ENCODE measurements at regions not wholly inside any gene's neighbourhood (a gene's known extent, or its start where the extent isn't known, plus 50 kb on each side); places are given as distances from the start of the nearest gene placed in this dataset.

DNA sequence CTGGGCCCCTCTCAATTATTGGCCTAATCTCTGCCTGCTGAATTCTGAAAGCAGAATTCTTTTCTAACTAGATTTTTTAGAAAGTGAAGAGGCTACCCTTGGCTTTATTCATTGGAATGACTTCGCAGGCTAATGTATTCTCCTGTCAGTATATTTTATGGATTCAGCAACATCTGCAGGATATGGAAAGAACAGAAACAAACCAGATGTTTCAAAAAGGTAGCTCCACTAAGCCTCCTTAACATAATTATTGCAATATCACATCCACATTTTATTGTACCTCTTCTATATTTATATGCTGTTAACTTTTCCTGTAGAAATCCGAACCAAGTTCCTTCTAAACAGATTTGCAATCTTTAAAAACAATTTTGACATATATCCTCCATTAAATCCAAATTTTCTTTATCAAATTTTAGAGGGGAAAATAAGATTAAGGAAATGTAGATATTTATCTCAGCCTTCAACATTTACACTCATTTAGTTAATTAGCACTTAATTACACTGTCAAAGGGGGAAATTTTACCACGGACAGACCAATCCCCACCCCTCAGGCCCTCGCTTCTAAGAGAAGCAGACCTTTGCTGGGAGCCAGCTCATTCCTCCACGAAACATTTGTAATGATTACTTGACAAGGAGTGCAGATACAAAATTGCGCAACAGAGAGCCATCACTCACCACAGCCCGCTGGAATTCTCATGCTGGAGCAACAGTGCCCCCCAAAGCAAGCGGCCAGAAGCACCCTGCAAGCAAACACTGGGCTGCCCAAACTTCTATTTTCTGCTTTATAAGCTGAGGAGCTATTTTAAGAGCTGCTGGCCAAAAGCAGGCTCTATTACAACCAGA is 253.4 kb downstream of the ETAA1 start:
- Histone ChIP-seq H3K36me3 (ENCODE audit: control insufficient read depth in 2 of 2, insufficient read depth in 2 of 2, low read length in 2 of 2) (no peaks in the 10 kb centered on the region), H3K27ac (ENCODE audit: low read depth in 2 of 2, low read length in 2 of 2) (no peak overlapping the region), H3K4me3 (ENCODE audit: low read length in 2 of 2) (no peak overlapping the region), H3K9ac (ENCODE audit: low read depth in 1 of 2, low read length in 2 of 2) (no peak overlapping the region), H3K4me1 (ENCODE audit: control insufficient read depth in 2 of 2, insufficient read depth in 2 of 2, low read length in 2 of 2) (no peaks in the 10 kb centered on the region), H3K27me3 (ENCODE audit: control insufficient read depth in 2 of 2, insufficient read depth in 2 of 2, low read length in 2 of 2) (peaks cover 2 to 6% of the 10 kb centered on the region in 2 donors), H3K9me3 (ENCODE audit: control insufficient read depth in 2 of 2, low read length in 2 of 2) (peaks cover 3 to 6% of the 10 kb centered on the region in 2 donors)

DNA sequence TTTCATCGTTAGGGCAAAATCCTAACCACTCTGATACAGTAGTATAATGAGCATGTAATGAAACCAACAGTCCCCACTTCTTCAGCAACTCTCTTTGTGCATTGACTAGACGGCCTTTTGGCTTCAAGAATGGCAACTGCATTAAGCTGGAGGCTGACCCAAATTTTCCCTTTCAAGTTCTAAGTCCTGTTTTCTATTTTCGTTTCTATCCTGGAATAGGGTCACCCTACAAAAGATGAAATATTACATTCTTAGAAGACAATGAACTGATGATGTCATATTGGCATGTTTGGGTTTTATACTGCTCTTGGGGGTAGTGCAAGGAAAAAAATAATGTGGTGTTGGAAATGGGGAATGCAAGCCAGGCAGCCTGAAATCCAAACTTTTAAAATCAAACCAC is 254.4 kb downstream of the ETAA1 start:
- H3K9ac ChIP-seq (ENCODE audit: low read depth in 1 of 2, low read length in 2 of 2) = no peak overlapping the region
- no peak overlapping the region for H3K27ac ChIP-seq (ENCODE audit: low read depth in 2 of 2, low read length in 2 of 2)
- no peak overlapping the region for H3K4me3 ChIP-seq (ENCODE audit: low read length in 2 of 2)
- peaks cover 2 to 6% of the 10 kb centered on the region in 2 donors for H3K27me3 ChIP-seq (ENCODE audit: control insufficient read depth in 2 of 2, insufficient read depth in 2 of 2, low read length in 2 of 2)
- no peaks in the 10 kb centered on the region for H3K36me3 ChIP-seq (ENCODE audit: control insufficient read depth in 2 of 2, insufficient read depth in 2 of 2, low read length in 2 of 2)
- no peaks in the 10 kb centered on the region for H3K4me1 ChIP-seq (ENCODE audit: control insufficient read depth in 2 of 2, insufficient read depth in 2 of 2, low read length in 2 of 2)
- peaks cover 3 to 6% of the 10 kb centered on the region in 2 donors for H3K9me3 ChIP-seq (ENCODE audit: control insufficient read depth in 2 of 2, low read length in 2 of 2)

DNA sequence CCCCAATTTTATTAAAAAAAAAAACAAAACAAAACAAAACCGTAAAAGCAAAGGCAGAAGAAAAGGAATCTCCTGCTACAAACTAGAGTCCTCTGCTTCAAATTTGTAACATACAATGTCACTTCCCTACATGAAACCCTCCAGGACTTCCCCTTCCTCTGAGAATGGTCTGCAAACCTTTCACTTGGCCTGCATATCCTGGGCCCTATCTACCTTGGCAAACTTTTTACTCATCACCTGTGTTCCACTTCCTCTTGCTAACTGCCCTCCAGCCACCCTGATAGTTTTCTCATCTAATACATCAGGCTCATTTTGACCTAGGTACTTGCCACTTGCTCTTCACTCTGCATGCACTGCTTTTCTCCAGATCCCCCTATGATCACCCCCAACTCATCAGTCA is 255.5 kb downstream of the ETAA1 start:
- H3K36me3 ChIP-seq (ENCODE audit: control insufficient read depth in 2 of 2, insufficient read depth in 2 of 2, low read length in 2 of 2) = no peaks in the 10 kb centered on the region
- H3K4me1 ChIP-seq (ENCODE audit: control insufficient read depth in 2 of 2, insufficient read depth in 2 of 2, low read length in 2 of 2) = no peaks in the 10 kb centered on the region
- H3K27me3 ChIP-seq (ENCODE audit: control insufficient read depth in 2 of 2, insufficient read depth in 2 of 2, low read length in 2 of 2) = peaks cover 0 to 6% of the 10 kb centered on the region in 2 donors
- no peak overlapping the region for H3K4me3 ChIP-seq (ENCODE audit: low read length in 2 of 2)
- H3K9me3 ChIP-seq (ENCODE audit: control insufficient read depth in 2 of 2, low read length in 2 of 2) = no peaks in the 10 kb centered on the region
- H3K27ac ChIP-seq (ENCODE audit: low read depth in 2 of 2, low read length in 2 of 2) = no peak overlapping the region
- H3K9ac ChIP-seq (ENCODE audit: low read depth in 1 of 2, low read length in 2 of 2) = no peak overlapping the region

DNA sequence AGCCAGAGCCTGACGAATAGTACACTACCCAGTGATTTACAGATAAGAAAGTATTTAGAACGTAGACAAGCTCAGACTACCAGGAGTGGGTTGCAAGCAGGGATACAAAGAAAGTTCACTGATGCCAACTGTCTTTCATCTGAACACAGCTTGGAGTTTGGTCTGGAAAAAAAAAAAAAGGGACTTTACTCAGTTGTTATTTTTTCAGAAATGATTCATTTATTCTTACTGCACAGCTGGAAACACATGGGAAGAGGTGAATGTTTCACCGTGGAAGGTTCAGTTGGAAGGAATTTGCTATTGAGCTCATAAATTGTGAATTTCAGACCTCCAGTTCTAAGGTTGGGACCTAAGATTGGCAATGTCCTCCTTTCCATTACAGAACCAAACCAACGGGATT is 259.7 kb downstream of the ETAA1 start:
- Histone ChIP-seq H3K27me3 (ENCODE audit: control insufficient read depth in 2 of 2, insufficient read depth in 2 of 2, low read length in 2 of 2) (no peaks in the 10 kb centered on the region), H3K27ac (ENCODE audit: low read depth in 2 of 2, low read length in 2 of 2) (no peak overlapping the region)

GRCh38 chr2:67658820-67659219 is 261.7 kb downstream of the ETAA1 start:
- Histone ChIP-seq H3K27ac (ENCODE audit: low read depth in 2 of 2, low read length in 2 of 2) (no peak overlapping the region), H3K27me3 (ENCODE audit: control insufficient read depth in 2 of 2, insufficient read depth in 2 of 2, low read length in 2 of 2) (no peaks in the 10 kb centered on the region), H3K9ac (ENCODE audit: low read depth in 1 of 2, low read length in 2 of 2) (no peak overlapping the region), H3K4me3 (ENCODE audit: low read length in 2 of 2) (no peak overlapping the region), H3K9me3 (ENCODE audit: control insufficient read depth in 2 of 2, low read length in 2 of 2) (no peaks in the 10 kb centered on the region), H3K4me1 (ENCODE audit: control insufficient read depth in 2 of 2, insufficient read depth in 2 of 2, low read length in 2 of 2) (no peaks in the 10 kb centered on the region), H3K36me3 (ENCODE audit: control insufficient read depth in 2 of 2, insufficient read depth in 2 of 2, low read length in 2 of 2) (no peaks in the 10 kb centered on the region)

More for the DNA sequence above, 259.7 kb downstream of the ETAA1 start:
- H3K36me3 ChIP-seq (ENCODE audit: control insufficient read depth in 2 of 2, insufficient read depth in 2 of 2, low read length in 2 of 2) = no peaks in the 10 kb centered on the region
- H3K9me3 ChIP-seq (ENCODE audit: control insufficient read depth in 2 of 2, low read length in 2 of 2) = no peaks in the 10 kb centered on the region
- no peak overlapping the region for H3K4me3 ChIP-seq (ENCODE audit: low read length in 2 of 2)
- no peaks in the 10 kb centered on the region for H3K4me1 ChIP-seq (ENCODE audit: control insufficient read depth in 2 of 2, insufficient read depth in 2 of 2, low read length in 2 of 2)
- H3K9ac ChIP-seq (ENCODE audit: low read depth in 1 of 2, low read length in 2 of 2) = no peak overlapping the region

DNA sequence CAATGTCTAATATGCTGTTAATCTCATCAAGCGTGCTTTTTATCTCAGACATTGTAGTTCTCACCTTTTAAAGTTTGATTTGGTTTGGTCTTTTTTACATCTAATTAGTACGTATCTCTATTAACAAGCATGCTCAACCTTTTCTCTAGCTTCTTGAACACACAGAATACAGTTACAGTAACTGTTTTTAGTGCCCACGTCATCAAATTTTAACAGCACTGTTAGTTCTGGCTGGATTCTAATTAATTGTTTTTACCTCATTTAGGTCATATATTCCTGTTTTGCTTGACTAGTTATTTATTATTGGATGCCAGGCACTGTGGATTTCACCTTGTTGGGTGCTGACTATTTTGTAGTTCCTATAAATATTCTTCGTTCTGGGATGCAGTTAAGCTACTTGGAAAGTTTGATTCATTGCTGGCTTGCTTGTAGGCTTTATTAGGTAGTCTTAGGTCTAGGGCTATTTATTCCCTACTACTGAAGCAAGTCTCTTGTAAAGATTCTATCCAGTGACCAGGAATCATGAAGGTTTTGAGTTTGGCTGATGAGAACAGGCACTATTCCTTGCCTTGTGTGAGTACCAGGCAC is 263.0 kb downstream of the ETAA1 start:
- Histone ChIP-seq H3K27ac (ENCODE audit: low read depth in 2 of 2, low read length in 2 of 2) (no peak overlapping the region), H3K9ac (ENCODE audit: low read depth in 1 of 2, low read length in 2 of 2) (no peak overlapping the region), H3K27me3 (ENCODE audit: control insufficient read depth in 2 of 2, insufficient read depth in 2 of 2, low read length in 2 of 2) (no peaks in the 10 kb centered on the region), H3K36me3 (ENCODE audit: control insufficient read depth in 2 of 2, insufficient read depth in 2 of 2, low read length in 2 of 2) (no peaks in the 10 kb centered on the region), H3K4me1 (ENCODE audit: control insufficient read depth in 2 of 2, insufficient read depth in 2 of 2, low read length in 2 of 2) (no peaks in the 10 kb centered on the region), H3K9me3 (ENCODE audit: control insufficient read depth in 2 of 2, low read length in 2 of 2) (no peaks in the 10 kb centered on the region), H3K4me3 (ENCODE audit: low read length in 2 of 2) (no peak overlapping the region)

GRCh38 chr2:67660871-67661270 is 263.7 kb downstream of the ETAA1 start:
- Histone ChIP-seq H3K27ac (ENCODE audit: low read depth in 2 of 2, low read length in 2 of 2) (no peak overlapping the region), H3K4me1 (ENCODE audit: control insufficient read depth in 2 of 2, insufficient read depth in 2 of 2, low read length in 2 of 2) (no peaks in the 10 kb centered on the region), H3K4me3 (ENCODE audit: low read length in 2 of 2) (no peak overlapping the region), H3K27me3 (ENCODE audit: control insufficient read depth in 2 of 2, insufficient read depth in 2 of 2, low read length in 2 of 2) (no peaks in the 10 kb centered on the region), H3K9ac (ENCODE audit: low read depth in 1 of 2, low read length in 2 of 2) (no peak overlapping the region), H3K36me3 (ENCODE audit: control insufficient read depth in 2 of 2, insufficient read depth in 2 of 2, low read length in 2 of 2) (no peaks in the 10 kb centered on the region), H3K9me3 (ENCODE audit: control insufficient read depth in 2 of 2, low read length in 2 of 2) (no peaks in the 10 kb centered on the region)

GRCh38 chr2:67662222-67662621 is 265.1 kb downstream of the ETAA1 start:
- Histone ChIP-seq H3K9me3 (ENCODE audit: control insufficient read depth in 2 of 2, low read length in 2 of 2) (no peaks in the 10 kb centered on the region), H3K36me3 (ENCODE audit: control insufficient read depth in 2 of 2, insufficient read depth in 2 of 2, low read length in 2 of 2) (no peaks in the 10 kb centered on the region), H3K4me3 (ENCODE audit: low read length in 2 of 2) (no peak overlapping the region), H3K4me1 (ENCODE audit: control insufficient read depth in 2 of 2, insufficient read depth in 2 of 2, low read length in 2 of 2) (no peaks in the 10 kb centered on the region), H3K27me3 (ENCODE audit: control insufficient read depth in 2 of 2, insufficient read depth in 2 of 2, low read length in 2 of 2) (no peaks in the 10 kb centered on the region), H3K9ac (ENCODE audit: low read depth in 1 of 2, low read length in 2 of 2) (no peak overlapping the region), H3K27ac (ENCODE audit: low read depth in 2 of 2, low read length in 2 of 2) (no peak overlapping the region)

GRCh38 chr2:67663776-67664175 is 266.6 kb downstream of the ETAA1 start:
- Histone ChIP-seq H3K27me3 (ENCODE audit: control insufficient read depth in 2 of 2, insufficient read depth in 2 of 2, low read length in 2 of 2) (no peaks in the 10 kb centered on the region), H3K27ac (ENCODE audit: low read depth in 2 of 2, low read length in 2 of 2) (no peak overlapping the region), H3K4me1 (ENCODE audit: control insufficient read depth in 2 of 2, insufficient read depth in 2 of 2, low read length in 2 of 2) (no peaks in the 10 kb centered on the region)

DNA sequence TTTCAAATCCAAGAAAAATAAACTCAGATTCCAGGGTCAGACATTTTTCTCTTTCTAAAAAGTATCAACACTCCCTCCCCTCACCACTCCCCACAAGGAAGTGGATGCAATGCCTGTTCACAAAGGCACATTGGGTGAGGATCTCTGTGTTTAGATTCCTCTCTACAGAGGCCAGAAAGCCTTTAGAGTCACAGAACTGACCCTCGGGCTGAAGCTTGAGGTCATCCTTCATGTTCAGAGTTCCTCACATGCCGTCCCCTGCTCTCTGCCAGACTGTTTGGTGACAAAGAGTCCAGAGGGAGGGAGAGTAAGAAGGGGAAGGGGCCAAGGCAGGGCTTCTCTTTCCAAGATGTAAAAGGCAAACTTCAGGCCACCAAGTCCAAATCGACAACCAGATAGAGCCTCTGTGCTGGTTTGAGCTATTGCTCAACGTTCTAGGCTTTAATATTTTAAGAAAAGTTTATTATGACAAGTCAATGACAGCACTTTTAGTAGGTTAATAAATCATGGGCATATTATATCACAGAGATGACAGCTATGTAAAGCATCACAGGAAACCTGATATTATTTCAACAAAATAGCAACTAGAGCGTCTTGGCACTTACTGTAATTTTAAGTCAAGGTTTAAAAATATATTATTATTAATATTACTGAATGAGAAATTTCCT is 269.4 kb downstream of the ETAA1 start:
- Histone ChIP-seq H3K9ac (ENCODE audit: low read depth in 1 of 2, low read length in 2 of 2) (no peak overlapping the region), H3K4me1 (ENCODE audit: control insufficient read depth in 2 of 2, insufficient read depth in 2 of 2, low read length in 2 of 2) (no peaks in the 10 kb centered on the region), H3K9me3 (ENCODE audit: control insufficient read depth in 2 of 2, low read length in 2 of 2) (no peaks in the 10 kb centered on the region), H3K27ac (ENCODE audit: low read depth in 2 of 2, low read length in 2 of 2) (no peak overlapping the region), H3K36me3 (ENCODE audit: control insufficient read depth in 2 of 2, insufficient read depth in 2 of 2, low read length in 2 of 2) (no peaks in the 10 kb centered on the region), H3K4me3 (ENCODE audit: low read length in 2 of 2) (no peak overlapping the region), H3K27me3 (ENCODE audit: control insufficient read depth in 2 of 2, insufficient read depth in 2 of 2, low read length in 2 of 2) (no peaks in the 10 kb centered on the region)

More at GRCh38 chr2:67663776-67664175, 266.6 kb downstream of the ETAA1 start:
- Histone ChIP-seq H3K36me3 (ENCODE audit: control insufficient read depth in 2 of 2, insufficient read depth in 2 of 2, low read length in 2 of 2) (no peaks in the 10 kb centered on the region), H3K9ac (ENCODE audit: low read depth in 1 of 2, low read length in 2 of 2) (no peak overlapping the region), H3K9me3 (ENCODE audit: control insufficient read depth in 2 of 2, low read length in 2 of 2) (no peaks in the 10 kb centered on the region), H3K4me3 (ENCODE audit: low read length in 2 of 2) (no peak overlapping the region)

All from mucosa of rectum (tissue), 2 donors.